Activated T-helper 17 cell treated with anti-CD3 and anti-CD28 coated beads, Interleukin-2, amount 50 U/mL, for 72 hours (primary cell): ENCODE measurements at regions not wholly inside any gene's neighbourhood (a gene's known extent, or its start where the extent isn't known, plus 50 kb on each side); places are given as distances from the start of the nearest gene placed in this dataset.

ENCODE experiments used
- ATAC-seq: fragments of 150-1000 bp; cut with Tn5 transposase; replicated peaks from 2 replicates; pipeline ENCODE4 v1.10.0; 2021; ENCODE audit warnings: mild to moderate bottlenecking, moderate library complexity
- H3K27ac Mint-ChIP-seq: one replicate; pipeline ENCODE4 v1.8.0; 2022; ENCODE audit warnings: mixed read lengths
- H3K27me3 Mint-ChIP-seq: one replicate; pipeline ENCODE4 v1.8.0; 2022; ENCODE audit warnings: mixed read lengths
- H3K36me3 Mint-ChIP-seq: one replicate; pipeline ENCODE4 v1.8.0; 2022; ENCODE audit warnings: low read depth, mild to moderate bottlenecking, mixed read lengths
- H3K4me1 Mint-ChIP-seq: one replicate; pipeline ENCODE4 v1.8.0; 2022; ENCODE audit warnings: mixed read lengths
- H3K4me3 Mint-ChIP-seq: one replicate; pipeline ENCODE4 v1.8.0; 2022; ENCODE audit warnings: mild to moderate bottlenecking, mixed read lengths
- H3K9me3 Mint-ChIP-seq: one replicate; pipeline ENCODE4 v1.8.0; 2022; ENCODE audit warnings: mixed read lengths

GRCh38 chr4:33407496-33407895 lies 2687.3 kb downstream of the PCDH7 start:
- no peak overlapping the region for H3K27ac Mint-ChIP-seq
- no peaks in the 10 kb centered on the region for H3K36me3 Mint-ChIP-seq
- H3K4me3 Mint-ChIP-seq = no peak overlapping the region
- peaks cover 17% of the 10 kb centered on the region for H3K9me3 Mint-ChIP-seq
- ATAC-seq = no peak
- no peaks in the 10 kb centered on the region for H3K27me3 Mint-ChIP-seq
- no peaks in the 10 kb centered on the region for H3K4me1 Mint-ChIP-seq

- Mint-ChIP-seq H3K27me3 (no peaks in the 10 kb centered on the region), H3K9me3 (peaks cover 14% of the 10 kb centered on the region), H3K4me1 (no peaks in the 10 kb centered on the region), H3K36me3 (no peaks in the 10 kb centered on the region), H3K27ac (no peak overlapping the region), H3K4me3 (no peak overlapping the region)
- peak; percentile 28 for ATAC-seq
Observed at GRCh38 chr4:33411182-33411581, 2691.0 kb downstream of the PCDH7 start.

DNA sequence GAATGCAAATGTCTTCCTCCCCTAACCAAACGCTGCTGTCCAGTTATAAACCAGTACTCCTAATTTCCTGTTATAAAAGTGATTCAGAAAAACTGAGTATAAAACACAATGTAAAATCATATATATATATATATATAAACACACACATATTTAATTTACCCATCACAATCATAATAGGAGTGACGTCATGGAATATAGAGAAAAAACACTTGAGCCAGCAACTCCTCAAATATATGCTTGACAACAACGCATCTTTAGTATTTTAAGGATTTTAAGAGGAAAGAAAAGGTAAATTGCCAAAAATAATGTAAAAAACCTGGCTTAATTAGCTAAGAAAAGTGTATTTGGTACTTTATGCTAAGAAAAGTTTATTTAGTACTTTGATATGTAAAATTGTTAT lies 2701.7 kb downstream of the PCDH7 start:
- H3K36me3 Mint-ChIP-seq = no peaks in the 10 kb centered on the region
- no peak for ATAC-seq

DNA sequence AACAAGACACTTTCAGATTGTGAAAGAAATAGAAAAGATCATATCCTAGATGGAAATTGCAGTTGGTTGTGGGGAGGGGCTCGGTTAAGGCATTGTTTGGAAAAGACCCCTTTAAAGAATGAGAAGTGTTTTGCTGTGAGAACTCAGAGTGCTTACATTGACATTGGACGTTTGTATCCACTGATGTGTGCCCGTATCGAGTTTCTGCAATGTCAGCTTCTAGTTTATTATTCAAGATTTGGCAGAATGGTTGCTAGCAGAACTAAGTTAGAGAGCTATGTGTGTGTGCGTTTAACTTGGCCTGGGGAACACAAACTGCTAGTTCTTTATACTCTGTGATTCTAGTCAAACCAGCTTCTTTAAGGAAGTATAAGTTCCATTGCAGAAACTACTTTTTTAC lies 2702.5 kb downstream of the PCDH7 start:
- Mint-ChIP-seq H3K27me3 (no peaks in the 10 kb centered on the region), H3K36me3 (no peaks in the 10 kb centered on the region), H3K4me1 (no peaks in the 10 kb centered on the region), H3K27ac (no peak overlapping the region), H3K9me3 (peaks cover 16% of the 10 kb centered on the region), H3K4me3 (no peak overlapping the region)
- ATAC-seq = no peak

More for the DNA sequence above, 2701.7 kb downstream of the PCDH7 start:
- Mint-ChIP-seq H3K9me3 (peaks cover 19% of the 10 kb centered on the region), H3K27ac (no peak overlapping the region), H3K4me1 (no peaks in the 10 kb centered on the region), H3K27me3 (no peaks in the 10 kb centered on the region), H3K4me3 (no peak overlapping the region)

GRCh38 chr4:33425936-33426335 lies 2705.8 kb downstream of the PCDH7 start:
- no peak for ATAC-seq
- Mint-ChIP-seq H3K27ac (no peak overlapping the region), H3K27me3 (no peaks in the 10 kb centered on the region), H3K9me3 (peaks cover 10% of the 10 kb centered on the region), H3K4me3 (no peak overlapping the region), H3K36me3 (no peaks in the 10 kb centered on the region), H3K4me1 (no peaks in the 10 kb centered on the region)

DNA sequence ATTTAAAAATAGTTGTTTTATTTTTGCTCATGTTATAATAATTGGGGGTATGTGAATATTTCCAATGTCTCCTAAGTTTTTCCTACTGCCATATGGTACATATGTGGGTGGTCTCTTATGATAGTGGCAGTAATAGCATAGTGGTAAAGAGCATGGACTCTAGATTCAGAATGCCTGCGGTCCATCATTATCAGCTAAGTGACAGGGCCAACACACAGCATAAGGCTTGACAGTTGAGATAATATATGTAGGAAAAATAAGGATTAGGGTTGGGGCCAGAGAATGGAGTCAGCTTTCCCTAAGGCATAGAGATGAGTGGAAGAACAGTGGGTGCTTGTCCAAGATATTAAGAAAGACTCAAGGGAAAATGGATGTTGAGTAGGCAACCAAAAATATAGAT lies 2707.5 kb downstream of the PCDH7 start:
- Mint-ChIP-seq H3K4me3 (no peak overlapping the region), H3K27me3 (no peaks in the 10 kb centered on the region), H3K27ac (no peak overlapping the region), H3K9me3 (peaks cover 10% of the 10 kb centered on the region), H3K4me1 (no peaks in the 10 kb centered on the region), H3K36me3 (no peaks in the 10 kb centered on the region)
- no peak for ATAC-seq

DNA sequence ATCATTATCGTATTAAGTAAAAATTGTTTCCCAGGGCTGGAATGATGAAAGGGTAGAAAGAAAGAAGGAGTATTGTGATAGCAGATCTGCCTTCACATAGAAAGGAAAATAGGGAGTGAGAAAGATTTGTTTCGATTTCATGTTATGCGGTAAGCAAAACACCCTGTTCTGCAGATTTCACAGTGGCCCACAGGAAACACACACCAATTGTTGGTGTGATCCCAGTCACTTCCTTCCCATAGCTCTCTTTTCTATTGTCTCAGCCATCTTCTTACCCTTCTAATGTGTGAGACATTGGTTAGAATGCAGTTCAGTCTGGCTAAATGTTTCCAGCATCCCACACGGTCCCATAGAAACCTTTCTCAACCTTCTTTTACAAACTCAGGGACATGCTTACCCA lies 2709.8 kb downstream of the PCDH7 start:
- H3K4me3 Mint-ChIP-seq = no peak overlapping the region
- no peaks in the 10 kb centered on the region for H3K36me3 Mint-ChIP-seq
- no peaks in the 10 kb centered on the region for H3K27me3 Mint-ChIP-seq
- H3K27ac Mint-ChIP-seq = no peak overlapping the region
- H3K9me3 Mint-ChIP-seq = peaks cover 5% of the 10 kb centered on the region
- H3K4me1 Mint-ChIP-seq = no peaks in the 10 kb centered on the region
- no peak for ATAC-seq

DNA sequence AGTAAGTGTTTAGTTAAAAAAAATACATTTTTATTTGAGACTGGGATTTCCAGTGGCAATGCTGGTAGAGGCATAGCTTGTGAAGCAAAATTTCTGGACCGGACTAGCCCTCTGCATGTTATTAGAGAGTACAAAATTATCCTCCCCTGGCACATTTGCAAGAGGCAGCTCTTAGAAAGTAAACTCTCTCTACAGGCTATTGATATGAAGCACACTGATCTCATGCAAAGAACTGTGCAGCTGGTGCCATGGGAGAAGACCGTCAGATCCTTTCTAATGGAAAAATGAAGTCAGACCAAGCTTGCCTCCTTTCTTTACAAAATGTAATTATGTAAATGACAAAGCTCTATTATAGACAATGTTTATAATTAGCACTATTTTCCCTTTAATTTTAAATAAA lies 2717.2 kb downstream of the PCDH7 start:
- no peak for ATAC-seq
- peaks cover 4% of the 10 kb centered on the region for H3K9me3 Mint-ChIP-seq

DNA sequence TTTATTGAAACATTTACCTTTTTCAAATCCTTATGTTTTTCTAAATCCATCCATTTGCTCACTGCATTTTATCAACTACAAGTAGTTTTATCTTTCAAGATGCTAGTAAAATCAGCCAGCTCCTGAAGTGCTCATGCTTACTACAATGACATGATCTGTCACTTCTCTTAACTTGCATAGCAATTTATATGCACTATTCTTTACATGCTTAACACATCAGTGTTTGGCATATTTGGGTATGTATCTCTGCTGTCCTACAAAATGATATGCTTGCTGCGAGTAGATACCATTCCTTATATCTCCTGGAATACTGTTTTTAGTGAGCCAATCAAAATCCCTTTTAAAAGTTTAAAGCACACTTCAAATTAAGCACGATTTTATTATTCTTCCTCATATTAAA lies 2726.8 kb downstream of the PCDH7 start:
- H3K27me3 Mint-ChIP-seq = no peaks in the 10 kb centered on the region
- H3K36me3 Mint-ChIP-seq = no peaks in the 10 kb centered on the region
- no peaks in the 10 kb centered on the region for H3K4me1 Mint-ChIP-seq
- ATAC-seq = no peak
- H3K4me3 Mint-ChIP-seq = no peak overlapping the region
- H3K27ac Mint-ChIP-seq = no peak overlapping the region
- H3K9me3 Mint-ChIP-seq = peaks cover 8% of the 10 kb centered on the region

More for the DNA sequence above, 2717.2 kb downstream of the PCDH7 start:
- Mint-ChIP-seq H3K27ac (no peak overlapping the region), H3K36me3 (no peaks in the 10 kb centered on the region), H3K4me1 (no peaks in the 10 kb centered on the region), H3K4me3 (no peak overlapping the region), H3K27me3 (no peaks in the 10 kb centered on the region)

DNA sequence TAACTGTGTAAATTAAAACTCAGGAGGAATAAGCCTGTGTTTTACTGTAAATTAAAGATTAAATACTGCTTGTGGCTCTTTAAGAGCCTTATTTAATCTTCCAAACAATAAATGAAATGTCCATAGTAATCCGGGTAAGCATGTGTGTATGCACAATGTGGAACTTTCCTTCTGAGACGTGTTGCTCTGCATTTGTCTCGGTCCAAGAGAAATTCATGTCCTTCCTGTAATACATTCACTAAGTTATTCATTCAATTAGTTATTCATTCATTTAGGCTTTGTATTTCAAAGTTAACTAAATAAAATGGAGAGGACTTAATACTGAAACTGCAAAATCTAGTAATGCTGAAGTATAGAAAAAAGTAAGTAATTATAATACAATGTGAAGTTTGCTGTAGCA lies 2728.8 kb downstream of the PCDH7 start:
- Mint-ChIP-seq H3K4me1 (no peaks in the 10 kb centered on the region), H3K36me3 (no peaks in the 10 kb centered on the region), H3K9me3 (peaks cover 8% of the 10 kb centered on the region), H3K4me3 (no peak overlapping the region), H3K27me3 (no peaks in the 10 kb centered on the region), H3K27ac (no peak overlapping the region)
- no peak for ATAC-seq

DNA sequence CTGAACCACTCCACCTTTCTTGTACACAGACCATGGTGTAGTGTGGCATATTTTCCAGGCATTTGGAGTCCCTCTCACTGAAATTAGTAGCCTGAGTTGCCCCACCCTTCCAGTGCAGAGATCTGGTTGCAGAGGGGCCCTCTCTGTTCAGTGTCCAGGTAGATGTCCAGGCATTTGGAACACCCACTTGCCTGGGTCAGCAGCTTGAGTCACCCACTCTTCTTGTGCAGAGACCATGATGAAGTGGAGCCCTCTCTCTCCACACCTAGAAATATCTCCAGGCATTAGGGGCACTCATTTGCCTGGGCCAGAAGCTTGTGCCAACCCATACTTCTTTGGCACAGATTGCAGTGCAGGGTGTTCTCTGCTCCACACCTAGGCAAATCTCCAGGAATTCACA lies 2733.3 kb downstream of the PCDH7 start:
- H3K4me1 Mint-ChIP-seq = no peaks in the 10 kb centered on the region
- no peak overlapping the region for H3K4me3 Mint-ChIP-seq
- H3K27me3 Mint-ChIP-seq = no peaks in the 10 kb centered on the region
- H3K36me3 Mint-ChIP-seq = no peaks in the 10 kb centered on the region
- no peak overlapping the region for H3K27ac Mint-ChIP-seq
- no peak for ATAC-seq
- H3K9me3 Mint-ChIP-seq = peaks cover 18% of the 10 kb centered on the region

DNA sequence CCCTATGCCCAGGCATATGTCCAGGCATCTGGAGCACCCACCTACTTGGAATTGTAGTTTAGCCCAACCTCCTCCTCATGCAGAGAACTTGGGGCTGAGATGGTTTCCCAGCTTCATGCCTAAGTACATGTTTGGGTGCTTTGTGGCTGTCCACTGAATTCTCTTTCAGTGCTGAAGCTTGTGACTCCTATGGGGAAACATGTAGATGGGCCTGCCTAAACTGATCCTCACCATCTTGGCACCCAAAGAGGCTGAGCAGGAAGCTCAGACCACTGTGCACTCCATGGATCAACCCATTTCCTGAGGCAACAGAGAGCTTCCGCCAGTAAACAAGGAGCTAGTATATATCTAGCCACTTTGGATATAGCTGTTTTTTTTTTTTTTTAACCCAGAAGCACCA lies 2733.7 kb downstream of the PCDH7 start:
- Mint-ChIP-seq H3K4me1 (no peaks in the 10 kb centered on the region), H3K4me3 (no peak overlapping the region), H3K27ac (no peak overlapping the region), H3K27me3 (no peaks in the 10 kb centered on the region), H3K9me3 (peaks cover 18% of the 10 kb centered on the region), H3K36me3 (no peaks in the 10 kb centered on the region)
- no peak for ATAC-seq

GRCh38 chr4:33465565-33465964 lies 2745.4 kb downstream of the PCDH7 start:
- no peak overlapping the region for H3K27ac Mint-ChIP-seq
- no peaks in the 10 kb centered on the region for H3K4me1 Mint-ChIP-seq
- no peak overlapping the region for H3K4me3 Mint-ChIP-seq
- H3K36me3 Mint-ChIP-seq = no peaks in the 10 kb centered on the region
- H3K27me3 Mint-ChIP-seq = no peaks in the 10 kb centered on the region
- no peak for ATAC-seq
- peaks cover 5% of the 10 kb centered on the region for H3K9me3 Mint-ChIP-seq

GRCh38 chr4:33467291-33467690 lies 2747.1 kb downstream of the PCDH7 start:
- Mint-ChIP-seq H3K9me3 (peaks cover 5% of the 10 kb centered on the region), H3K27ac (no peak overlapping the region), H3K4me3 (no peak overlapping the region), H3K4me1 (no peaks in the 10 kb centered on the region), H3K36me3 (no peaks in the 10 kb centered on the region), H3K27me3 (no peaks in the 10 kb centered on the region)
- ATAC-seq = no peak

DNA sequence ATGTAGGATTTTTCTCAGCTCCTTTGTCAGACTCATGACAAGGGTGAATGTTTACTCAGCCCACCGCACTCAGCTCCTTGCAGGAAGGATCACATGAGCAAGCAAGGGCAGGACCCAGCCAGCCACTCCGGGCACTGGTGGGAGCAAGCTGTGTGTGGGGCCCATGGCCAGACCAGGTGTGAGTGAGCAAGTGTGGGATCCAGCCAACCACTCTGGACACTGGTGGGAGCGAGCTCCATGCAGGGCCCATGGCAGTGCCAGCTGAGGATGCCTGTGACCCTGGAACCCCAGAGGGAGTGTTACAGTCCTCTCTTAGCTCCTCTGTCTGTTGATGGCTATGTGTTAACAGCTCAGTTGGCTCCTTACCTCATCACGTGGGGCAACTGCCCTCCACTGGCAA lies 2750.6 kb downstream of the PCDH7 start:
- no peak for ATAC-seq
- Mint-ChIP-seq H3K27ac (no peak overlapping the region), H3K36me3 (no peaks in the 10 kb centered on the region), H3K9me3 (peaks cover 5% of the 10 kb centered on the region), H3K4me3 (no peak overlapping the region), H3K27me3 (no peaks in the 10 kb centered on the region), H3K4me1 (no peaks in the 10 kb centered on the region)

GRCh38 chr4:33477715-33478114 lies 2757.5 kb downstream of the PCDH7 start:
- Mint-ChIP-seq H3K4me1 (no peaks in the 10 kb centered on the region), H3K9me3 (peaks cover 12% of the 10 kb centered on the region), H3K27ac (no peak overlapping the region), H3K36me3 (no peaks in the 10 kb centered on the region), H3K4me3 (no peak overlapping the region), H3K27me3 (no peaks in the 10 kb centered on the region)
- no peak for ATAC-seq
